ENCODE measurements at regions not wholly inside any gene's neighbourhood (a gene's known extent, or its start where the extent isn't known, plus 50 kb on each side); places are given as distances from the start of the nearest gene placed in this dataset.

- no peak overlapping the region for H3K27ac ChIP-seq (ENCODE audit: insufficient read length, low read depth, low read length)
- H3K56ac ChIP-seq (ENCODE audit: insufficient read length, low read depth, low read length), result no peak overlapping the region
- no peak overlapping the region for H2BK5ac ChIP-seq (ENCODE audit: insufficient read length, low read length)
- no peak overlapping the region for H3T11ph ChIP-seq (ENCODE audit: low read length)
- H2BK20ac ChIP-seq (ENCODE audit: low read depth, low read length, poor library complexity, severe bottlenecking), result no peak overlapping the region
- H2BK12ac ChIP-seq (ENCODE audit: insufficient read length, low read depth, low read length), result no peak overlapping the region
- DNase-seq, result no peak
- Mint-ChIP-seq H3K27ac (no peak overlapping the region), H3K4me1 (no peaks in the 10 kb centered on the region), H3K4me3 (no peak overlapping the region), H3K27me3 (ENCODE audit: low read depth) (no peaks in the 10 kb centered on the region), H3K36me3 (ENCODE audit: insufficient read depth in 1 of 3, low read depth in 3 of 3) (no peaks in the 10 kb centered on the region), H3K9me3 (no peaks in the 10 kb centered on the region)
- no peak overlapping the region for H4K91ac ChIP-seq (ENCODE audit: insufficient read length, low read depth, low read length)
- no peak overlapping the region for H3K18ac ChIP-seq (ENCODE audit: insufficient read length, low read depth, low read length)
- no peak overlapping the region for H3K14ac ChIP-seq (ENCODE audit: insufficient read depth, low read length)
- H3K4me2 ChIP-seq (ENCODE audit: insufficient read depth, insufficient read length, low read length), result no peak overlapping the region
- no peaks in the 10 kb centered on the region for H3K9me3 ChIP-seq (ENCODE audit: control insufficient read depth, low read depth, low read length)
- no peak overlapping the region for H3K4ac ChIP-seq (ENCODE audit: low read depth, low read length)
- no peak overlapping the region for H3K23ac ChIP-seq (ENCODE audit: insufficient read length, low read depth, low read length)
- no peaks in the 10 kb centered on the region for H3K79me1 ChIP-seq (ENCODE audit: insufficient read depth, low read depth, low read length, poor library complexity, severe bottlenecking)
- H3K4me1 ChIP-seq (ENCODE audit: insufficient read depth, low read length), result no peaks in the 10 kb centered on the region
- H4K8ac ChIP-seq (replicated peaks; ENCODE audit: insufficient read length, low read depth, low read length), result no peak overlapping the region
- H4K20me1 ChIP-seq (ENCODE audit: control insufficient read depth, insufficient read depth, insufficient read length), result no peaks in the 10 kb centered on the region
- no peak overlapping the region for H4K5ac ChIP-seq (ENCODE audit: insufficient read length, low read depth, low read length)
- no peak overlapping the region for H2BK15ac ChIP-seq (ENCODE audit: low read depth, low read length)
- TF ChIP-seq CTCF (conservative IDR thresholded peaks at IDR 0.05), result no peak
- no peak overlapping the region for H2AK5ac ChIP-seq (ENCODE audit: insufficient read length, low read length)
- no peak overlapping the region for H2AFZ ChIP-seq (ENCODE audit: low read length)
- H3K27me3 ChIP-seq (ENCODE audit: insufficient read depth, low read length), result no peaks in the 10 kb centered on the region
- no peaks in the 10 kb centered on the region for H3K23me2 ChIP-seq (ENCODE audit: insufficient read length, low read depth, low read length, poor library complexity, severe bottlenecking)
- H3K9ac ChIP-seq (ENCODE audit: extremely low read depth, insufficient read length, low read length), result no peak overlapping the region
- H3K79me2 ChIP-seq (ENCODE audit: insufficient read depth, low read length), result no peaks in the 10 kb centered on the region
- H2BK120ac ChIP-seq (ENCODE audit: low read depth, low read length, poor library complexity, severe bottlenecking), result no peak overlapping the region
Measured at GRCh38 chr5:27598576-27598975, 560.2 kb upstream of the CDH9 start.

Measured in H9 (cell line).